Dermis blood vessel endothelial cell (primary cell): ENCODE measurements at regions not wholly inside any gene's neighbourhood (a gene's known extent, or its start where the extent isn't known, plus 50 kb on each side); places are given as distances from the start of the nearest gene placed in this dataset.
"Not testable (repeated sequence)": the region's sequence is repeated elsewhere in the genome, so short reads cannot be mapped to it uniquely, and the experiment has no call there.

Source experiments
- DNase-seq: peaks from one replicate; pipeline ENCODE4 v3.0.0; 2010

DNA sequence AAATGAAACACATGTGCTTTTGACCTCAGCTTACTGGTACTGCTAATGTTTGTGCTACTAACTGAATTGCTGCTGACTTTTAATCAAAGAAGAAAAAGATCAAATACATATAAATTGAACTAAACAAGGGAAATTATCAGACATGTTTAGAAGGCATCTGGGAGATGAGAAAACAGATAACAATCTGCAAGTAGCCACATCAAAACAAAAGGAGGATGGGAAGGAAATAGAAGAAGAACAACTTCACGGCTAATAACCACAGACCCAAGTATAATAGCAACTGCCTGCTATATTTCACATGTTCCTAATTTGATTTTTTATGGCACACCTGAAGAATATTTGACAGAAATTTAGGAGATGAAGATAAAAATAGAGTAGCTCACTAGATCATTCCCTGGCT, 542.6 kb upstream of the SYT4 start:
- DNase-seq: no peak

GRCh38 chr18:43825768-43826167, 548.5 kb upstream of the SYT4 start:
- no peak for DNase-seq

GRCh38 chr18:43826215-43826614, 548.9 kb upstream of the SYT4 start:
- no peak for DNase-seq

GRCh38 chr18:43827311-43827710, 550.0 kb upstream of the SYT4 start:
- DNase-seq: no peak

GRCh38 chr18:43830303-43830702, 553.0 kb upstream of the SYT4 start:
- DNase-seq: no peak

GRCh38 chr18:43830947-43831346, 553.7 kb upstream of the SYT4 start:
- no peak for DNase-seq

DNA sequence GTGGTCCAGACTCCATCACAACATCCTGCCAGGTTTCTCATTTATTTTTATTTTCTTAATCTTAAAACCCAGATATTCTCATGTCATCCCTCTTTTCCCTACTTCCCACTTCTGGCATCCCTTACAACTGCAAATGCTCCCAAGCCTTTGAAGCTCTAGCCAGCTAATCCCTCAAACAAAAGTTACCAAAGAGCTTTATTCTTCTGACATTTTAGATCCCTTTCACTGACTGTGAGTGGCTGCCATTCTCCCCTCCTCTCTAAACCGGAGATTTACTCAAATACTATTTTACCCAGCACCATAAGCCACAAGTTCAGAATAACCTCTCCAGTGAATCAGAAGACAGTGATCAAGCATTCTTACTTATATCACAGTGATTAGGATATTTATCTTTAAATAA, 569.0 kb upstream of the SYT4 start:
- no peak for DNase-seq

DNA sequence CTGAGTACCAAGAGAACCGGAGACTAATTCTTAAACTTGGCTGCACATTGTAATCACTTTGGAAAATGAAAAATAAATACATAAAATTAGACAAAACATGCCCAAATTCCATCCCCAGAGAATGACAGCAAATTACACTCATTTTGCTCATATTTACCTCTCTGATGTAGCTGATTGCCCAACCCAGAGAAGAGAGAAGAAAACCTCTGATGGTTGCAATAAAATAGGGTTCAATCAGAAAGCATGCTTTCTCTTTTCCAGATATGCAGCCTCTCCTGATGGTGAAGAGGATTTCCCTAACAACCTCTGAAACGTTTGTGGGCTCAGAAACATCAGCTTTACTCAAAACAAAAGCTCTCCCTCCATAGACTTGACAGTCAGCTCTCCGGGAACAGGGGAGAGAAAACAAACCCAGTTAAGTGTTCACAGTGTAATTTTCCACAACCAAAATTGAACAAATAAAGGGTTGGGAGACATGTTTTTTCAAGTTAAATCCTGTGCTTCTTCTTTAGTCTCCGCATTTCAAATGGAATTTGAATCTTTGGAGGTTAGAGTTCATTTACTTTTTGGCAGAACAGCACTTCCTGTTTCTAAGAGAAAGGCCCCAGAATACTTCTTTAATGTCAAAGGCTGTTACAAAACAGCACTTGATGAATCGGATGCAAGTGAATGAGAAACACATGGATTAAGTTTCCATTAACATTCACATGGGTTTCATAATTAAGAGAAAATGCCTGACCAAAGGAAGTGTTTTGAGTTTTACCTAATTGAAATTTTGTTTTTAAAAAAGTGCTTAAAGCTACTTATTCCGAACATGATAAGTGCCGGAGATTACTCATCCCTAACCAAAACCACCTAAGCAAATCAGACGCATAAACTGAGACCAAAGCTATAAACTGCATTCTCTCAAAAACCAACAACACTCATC, 570.1 kb upstream of the SYT4 start:
- no peak for DNase-seq

- not testable (repeated sequence) for DNase-seq
Observed at GRCh38 chr18:43849831-43850230, 572.5 kb upstream of the SYT4 start.

DNA sequence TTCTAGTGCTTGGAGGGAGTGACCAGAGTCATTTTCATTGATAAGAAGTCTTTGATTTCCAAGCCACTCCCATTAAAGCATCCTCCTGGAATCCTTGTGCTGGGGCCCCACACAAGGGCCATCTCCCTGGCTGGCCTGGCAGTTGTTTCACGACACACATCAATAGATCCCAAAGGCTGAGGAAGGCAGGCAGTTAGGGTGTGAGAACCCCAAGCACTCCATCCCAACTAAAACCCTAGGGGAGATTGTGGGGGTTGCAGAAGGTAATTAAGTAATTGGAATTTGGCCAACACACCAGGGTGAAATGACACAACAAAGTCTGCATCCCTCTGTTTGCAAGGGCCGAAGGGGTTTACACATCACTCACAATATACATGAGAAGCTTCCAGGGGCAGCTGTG, 578.1 kb upstream of the SYT4 start:
- no peak for DNase-seq

- DNase-seq: no peak
Observed at GRCh38 chr18:43863180-43863579, 585.9 kb upstream of the SYT4 start.

DNA sequence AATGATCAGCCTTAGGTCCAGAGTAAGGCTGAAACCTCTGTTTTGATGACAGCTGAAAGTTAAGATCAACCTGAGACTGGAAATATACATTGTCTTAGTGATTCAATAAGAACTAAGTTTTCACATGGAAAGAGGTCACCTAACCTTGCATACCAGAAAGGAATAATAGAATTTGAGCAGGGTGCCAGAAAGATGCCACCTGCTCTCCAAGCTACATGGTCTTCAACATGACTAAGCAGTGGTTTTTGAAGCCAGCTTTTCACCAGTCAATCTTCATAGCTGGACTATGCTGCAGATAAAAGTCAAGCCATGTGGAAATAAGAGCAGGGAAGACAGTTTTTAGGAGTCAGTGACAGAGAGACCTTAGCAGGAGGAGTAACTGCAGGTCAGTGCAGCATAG, 589.4 kb upstream of the SYT4 start:
- no peak for DNase-seq

DNA sequence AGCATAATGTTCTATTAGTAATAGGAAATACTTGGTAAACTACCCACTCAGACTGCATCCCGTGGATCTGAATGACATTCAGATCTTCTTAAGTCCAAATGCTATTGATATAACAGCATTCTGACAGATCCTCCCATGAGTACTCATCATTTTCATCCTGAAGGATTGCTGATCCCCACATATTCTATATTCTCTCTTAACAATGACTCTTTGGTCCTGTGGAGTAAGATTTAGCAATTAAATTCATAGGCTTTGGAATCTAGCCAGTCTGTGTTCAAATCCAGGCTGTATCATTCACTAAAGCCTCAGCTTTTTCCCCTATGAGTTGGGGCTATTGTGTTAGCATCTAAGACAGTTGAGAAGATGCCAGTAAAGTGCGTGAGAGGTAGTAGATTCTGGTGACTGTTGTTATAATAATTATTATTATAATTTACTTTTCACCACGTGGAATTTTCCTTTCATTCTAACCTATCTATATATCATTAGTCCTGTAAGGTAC, 591.3 kb upstream of the SYT4 start:
- DNase-seq: no peak

GRCh38 chr18:43869451-43870008, 592.2 kb upstream of the SYT4 start:
- DNase-seq: no peak

DNA sequence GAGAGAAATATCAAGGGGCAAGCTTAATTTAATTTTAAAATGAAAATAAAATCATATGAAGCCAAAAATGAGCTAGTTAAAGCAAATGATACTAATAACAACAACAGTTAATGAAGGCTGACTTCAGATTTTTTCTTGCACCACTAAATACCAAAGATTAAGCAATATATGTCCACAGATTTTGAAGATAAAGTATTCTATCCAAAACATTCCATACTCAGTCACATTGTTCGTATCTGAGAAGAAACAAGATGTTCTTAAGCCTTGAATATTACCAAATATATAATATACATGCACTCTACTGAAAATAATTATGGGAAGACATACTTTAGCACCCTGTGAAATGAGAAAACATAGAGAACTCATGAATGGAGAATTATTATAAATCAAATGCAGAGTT, 593.3 kb upstream of the SYT4 start:
- DNase-seq: no peak

- DNase-seq: no peak
Observed at GRCh38 chr18:43875511-43875910, 598.2 kb upstream of the SYT4 start.

GRCh38 chr18:43876286-43876685, 599.0 kb upstream of the SYT4 start:
- DNase-seq: no peak

DNA sequence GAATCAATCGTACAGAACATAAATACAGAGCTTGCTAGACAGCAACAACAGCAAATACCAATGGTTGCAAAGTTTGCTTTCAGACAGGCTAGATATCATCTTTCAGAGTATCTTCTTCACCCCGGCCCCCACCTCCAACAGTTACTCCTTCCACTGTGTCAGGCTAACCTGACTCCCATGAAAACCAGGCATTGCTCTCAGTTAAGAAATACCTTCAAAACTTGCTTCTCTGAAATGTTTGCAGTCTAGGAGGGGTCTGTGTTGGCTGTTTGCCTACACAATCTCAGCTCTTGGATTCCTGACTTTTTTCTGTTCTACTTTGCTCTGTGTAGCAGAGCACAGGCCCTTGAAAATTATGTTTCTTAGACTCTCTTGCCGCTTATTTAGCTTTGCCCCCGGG, 599.5 kb upstream of the SYT4 start:
- no peak for DNase-seq

DNA sequence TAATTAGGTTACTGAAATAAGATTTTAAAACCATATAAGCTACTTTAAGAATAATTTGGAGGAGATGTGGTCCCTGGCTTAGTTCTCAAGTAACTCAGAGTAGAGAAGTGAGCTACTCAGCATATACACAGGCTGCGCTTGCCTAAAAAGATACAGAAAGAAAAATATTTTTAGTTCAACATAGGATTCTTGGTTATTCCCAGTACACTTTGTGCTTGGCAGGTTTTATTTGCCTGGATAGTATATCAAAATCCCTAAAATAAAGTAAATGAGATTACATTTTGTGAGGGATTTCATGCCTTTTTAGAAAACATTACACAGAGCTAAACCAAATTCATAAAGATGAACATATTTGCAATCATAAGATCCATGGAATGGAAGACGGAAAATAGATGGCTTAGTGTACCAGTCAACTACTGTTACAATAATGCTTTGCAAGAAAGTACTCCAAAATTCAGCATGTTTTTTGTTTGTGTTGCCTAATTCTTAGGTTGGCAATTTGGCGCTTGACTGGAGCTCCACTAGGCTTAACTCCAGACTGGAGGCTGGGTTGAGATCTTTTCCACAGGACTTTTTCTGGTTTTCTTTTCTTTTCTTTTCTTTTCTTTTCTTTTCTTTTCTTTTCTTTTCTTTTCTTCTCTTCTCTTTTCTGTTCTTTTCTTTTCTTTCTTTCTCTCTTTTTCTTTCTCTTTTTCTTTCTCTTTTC, 600.5 kb upstream of the SYT4 start:
- DNase-seq: no peak

DNA sequence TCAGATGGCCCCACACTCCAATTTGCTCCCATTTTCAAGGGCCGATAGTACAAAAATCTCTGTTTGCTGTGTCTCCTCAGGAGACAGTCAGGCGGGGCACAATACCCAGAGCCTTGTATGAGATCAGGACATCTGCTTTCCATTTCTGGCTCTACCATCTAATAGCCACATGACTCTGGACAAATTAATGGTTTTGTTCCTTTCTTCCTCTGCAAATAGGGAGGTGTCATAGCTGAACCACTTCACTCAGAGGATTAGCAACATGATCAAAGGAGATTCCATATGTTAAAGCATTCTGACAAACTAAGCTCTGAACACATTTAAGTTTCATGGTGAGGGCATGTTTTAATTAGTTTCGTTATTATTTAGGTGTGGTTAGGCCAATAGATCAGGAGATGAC, 602.1 kb upstream of the SYT4 start:
- no peak for DNase-seq

DNA sequence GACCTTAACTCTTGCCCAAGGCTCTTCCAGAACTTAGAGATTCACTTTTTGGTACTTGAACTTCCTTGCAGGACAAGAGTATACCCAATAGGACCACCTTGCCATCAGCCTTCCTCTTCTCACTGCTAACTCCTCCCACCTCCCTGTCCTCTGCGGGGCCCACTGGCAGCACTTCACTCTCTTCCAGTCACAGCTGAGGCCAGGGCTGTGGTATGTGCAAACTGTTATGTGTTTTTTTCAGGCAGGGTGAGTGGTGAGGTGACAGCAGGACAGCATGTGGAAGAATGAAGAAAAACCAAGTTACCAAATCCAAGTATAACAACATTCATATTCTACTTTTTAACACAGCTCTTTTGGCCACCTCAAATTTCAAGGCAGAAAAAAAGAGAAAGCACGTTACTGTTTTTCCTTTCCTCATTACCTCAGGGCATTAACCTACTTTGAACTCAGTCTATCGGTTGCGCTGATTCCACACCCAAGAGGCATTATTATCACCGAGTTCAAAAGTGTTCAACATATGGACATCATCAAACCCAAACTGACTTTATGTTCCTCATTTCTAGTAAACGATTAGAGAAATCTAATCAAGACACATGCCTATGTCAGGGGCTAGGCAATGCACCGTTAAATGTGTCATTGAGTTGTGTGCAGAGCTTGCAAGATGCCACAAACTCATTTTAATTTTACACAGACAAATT, 605.2 kb upstream of the SYT4 start:
- no peak for DNase-seq

DNA sequence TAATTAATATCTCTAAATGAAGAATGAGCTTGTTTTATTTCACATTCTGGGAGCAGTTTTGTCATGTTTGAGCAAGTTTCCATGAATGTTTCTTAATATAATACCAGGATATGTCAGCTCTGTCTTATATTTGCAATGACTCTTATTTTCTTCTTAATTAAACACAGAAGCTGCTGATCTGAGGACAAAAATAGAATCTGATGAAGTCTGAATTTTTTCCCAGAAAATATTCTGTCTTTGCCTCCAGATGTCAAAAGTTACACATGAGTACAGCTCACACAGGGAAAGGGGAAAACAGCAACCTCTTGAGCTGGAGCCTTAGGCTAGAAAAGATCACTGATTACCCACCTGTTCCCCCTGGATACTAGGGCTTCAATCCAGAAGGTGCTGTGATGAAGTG, 606.6 kb upstream of the SYT4 start:
- no peak for DNase-seq

DNA sequence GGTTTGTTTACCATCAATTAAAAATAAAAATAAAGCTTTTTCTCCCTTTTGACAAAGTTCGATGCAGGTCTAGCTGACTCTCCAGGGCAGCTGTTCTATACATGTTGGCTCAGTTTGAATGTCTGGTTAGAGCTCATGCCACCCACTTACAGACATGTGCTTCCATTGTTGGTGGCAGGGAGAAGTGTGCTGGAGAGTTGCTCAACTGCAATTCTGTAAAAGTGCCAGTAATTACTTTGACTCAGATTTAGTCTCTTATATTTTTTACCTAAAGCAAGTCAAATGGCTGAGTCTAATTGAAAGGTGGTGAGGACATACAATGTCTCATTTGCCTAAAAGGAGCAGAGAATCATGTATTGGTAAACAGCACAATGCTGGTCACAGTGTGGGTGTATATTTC, 609.1 kb upstream of the SYT4 start:
- no peak for DNase-seq
